Nephron (organoid): ENCODE measurements at regions not wholly inside any gene's neighbourhood (a gene's known extent, or its start where the extent isn't known, plus 50 kb on each side); places are given as distances from the start of the nearest gene placed in this dataset.
A peak's percentile ranks its signal among the peaks of the same experiment; 100 is the strongest.

Source experiments
- H3K27ac Mint-ChIP-seq, 3 experiments: 2 replicates each; pipeline ENCODE4 v1.8.0; 2020; ENCODE audit warnings: mixed read lengths in 3 of 3, mild to moderate bottlenecking in 2 of 3, moderate library complexity in 1 of 3
- H3K27me3 Mint-ChIP-seq: 2 replicates; pipeline ENCODE4 v1.8.0; 2021; ENCODE audit warnings: low read depth, mild to moderate bottlenecking, moderate library complexity, mixed read lengths
- H3K36me3 Mint-ChIP-seq: 2 replicates; pipeline ENCODE4 v1.8.0; 2020; ENCODE audit warnings: low read depth, mixed read lengths
- H3K4me1 Mint-ChIP-seq: 2 replicates; pipeline ENCODE4 v1.8.0; 2020; ENCODE audit warnings: mixed read lengths
- H3K4me3 Mint-ChIP-seq, 3 experiments: 2 replicates each; pipeline ENCODE4 v1.8.0; 2020; ENCODE audit warnings: mild to moderate bottlenecking in 3 of 3, mixed read lengths in 3 of 3, moderate library complexity in 2 of 3
- H3K9me3 Mint-ChIP-seq: 2 replicates; pipeline ENCODE4 v1.8.0; 2020; ENCODE audit warnings: mixed read lengths
- TF ChIP-seq, protein P1 (sequence below), 3 experiments: fragments of 200-600 bp; sonication (generic); IDR thresholded peaks; one replicate each; pipeline ENCODE4 v1.5.0; 2021; ENCODE audit warnings: antibody characterized with exemption in 3 of 3; ENCODE audit not compliant: unreplicated experiment in 3 of 3

DNA sequence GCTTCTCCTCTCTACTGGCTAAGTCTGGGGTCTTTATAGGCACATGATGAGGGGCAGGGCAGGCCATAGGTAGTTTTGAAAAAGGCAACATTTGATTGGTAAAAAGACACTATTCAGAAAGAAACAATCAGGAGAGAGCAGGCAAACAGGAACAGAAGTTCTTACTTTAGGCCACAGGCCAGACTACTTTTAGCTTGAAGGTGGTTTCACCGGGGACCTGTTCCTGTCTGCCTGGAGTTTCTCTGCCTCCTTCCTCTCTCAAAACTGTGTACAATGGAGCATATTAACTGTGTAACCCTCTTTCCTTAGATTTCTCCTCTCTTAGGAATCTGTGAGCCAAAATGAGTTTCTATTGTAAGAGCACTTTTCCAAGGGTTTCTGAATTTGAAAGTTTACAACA lies 167.9 kb upstream of the AVPR1A start:
- Mint-ChIP-seq H3K4me3 (no peak overlapping the region), H3K27me3 (no peaks in the 10 kb centered on the region)

GRCh38 chr12:63318313-63318712 lies 167.3 kb upstream of the AVPR1A start:
- Mint-ChIP-seq H3K27ac (no peak overlapping the region), H3K4me3 (no peak overlapping the region), H3K36me3 (no peaks in the 10 kb centered on the region), H3K27me3 (no peaks in the 10 kb centered on the region), H3K4me1 (no peaks in the 10 kb centered on the region), H3K9me3 (peaks cover 11% of the 10 kb centered on the region)
- TF ChIP-seq, protein P1, sequence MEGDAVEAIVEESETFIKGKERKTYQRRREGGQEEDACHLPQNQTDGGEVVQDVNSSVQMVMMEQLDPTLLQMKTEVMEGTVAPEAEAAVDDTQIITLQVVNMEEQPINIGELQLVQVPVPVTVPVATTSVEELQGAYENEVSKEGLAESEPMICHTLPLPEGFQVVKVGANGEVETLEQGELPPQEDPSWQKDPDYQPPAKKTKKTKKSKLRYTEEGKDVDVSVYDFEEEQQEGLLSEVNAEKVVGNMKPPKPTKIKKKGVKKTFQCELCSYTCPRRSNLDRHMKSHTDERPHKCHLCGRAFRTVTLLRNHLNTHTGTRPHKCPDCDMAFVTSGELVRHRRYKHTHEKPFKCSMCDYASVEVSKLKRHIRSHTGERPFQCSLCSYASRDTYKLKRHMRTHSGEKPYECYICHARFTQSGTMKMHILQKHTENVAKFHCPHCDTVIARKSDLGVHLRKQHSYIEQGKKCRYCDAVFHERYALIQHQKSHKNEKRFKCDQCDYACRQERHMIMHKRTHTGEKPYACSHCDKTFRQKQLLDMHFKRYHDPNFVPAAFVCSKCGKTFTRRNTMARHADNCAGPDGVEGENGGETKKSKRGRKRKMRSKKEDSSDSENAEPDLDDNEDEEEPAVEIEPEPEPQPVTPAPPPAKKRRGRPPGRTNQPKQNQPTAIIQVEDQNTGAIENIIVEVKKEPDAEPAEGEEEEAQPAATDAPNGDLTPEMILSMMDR (IDR thresholded peaks at IDR 0.05; ENCODE audit: unreplicated experiment in 3 of 3), result no peak

More for the DNA sequence above, 167.9 kb upstream of the AVPR1A start:
- Mint-ChIP-seq H3K27ac (no peak overlapping the region), H3K36me3 (no peaks in the 10 kb centered on the region), H3K9me3 (peaks cover 11% of the 10 kb centered on the region), H3K4me1 (no peaks in the 10 kb centered on the region)
- TF ChIP-seq, protein P1 (IDR thresholded peaks at IDR 0.05; ENCODE audit: unreplicated experiment in 3 of 3), result no peak

DNA sequence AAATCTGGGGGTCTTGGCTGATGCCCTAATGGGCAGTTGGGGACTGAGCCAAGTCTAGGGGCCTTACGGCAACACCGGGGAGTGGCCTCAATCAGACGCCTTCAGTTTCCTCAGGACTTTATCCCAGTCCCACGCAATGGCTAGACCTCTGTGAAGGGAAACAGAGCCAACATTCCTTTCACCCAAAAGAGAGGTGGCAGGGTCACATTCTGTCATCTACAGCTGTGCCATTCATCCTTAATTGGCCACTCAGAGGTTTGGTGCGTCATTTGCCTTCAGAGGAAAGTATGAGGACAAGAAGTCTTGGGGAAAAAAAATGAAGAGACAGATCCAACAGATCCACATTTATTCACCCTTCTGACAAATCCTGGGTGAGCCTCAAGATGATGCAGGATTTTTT lies 166.9 kb upstream of the AVPR1A start:
- H3K9me3 Mint-ChIP-seq, result peaks cover 11% of the 10 kb centered on the region
- H3K27me3 Mint-ChIP-seq, result no peaks in the 10 kb centered on the region
- no peak overlapping the region for H3K27ac Mint-ChIP-seq
- no peaks in the 10 kb centered on the region for H3K4me1 Mint-ChIP-seq
- TF ChIP-seq, protein P1 (IDR thresholded peaks at IDR 0.05; ENCODE audit: unreplicated experiment in 3 of 3), result no peak
- H3K36me3 Mint-ChIP-seq, result no peaks in the 10 kb centered on the region
- H3K4me3 Mint-ChIP-seq, result no peak overlapping the region

DNA sequence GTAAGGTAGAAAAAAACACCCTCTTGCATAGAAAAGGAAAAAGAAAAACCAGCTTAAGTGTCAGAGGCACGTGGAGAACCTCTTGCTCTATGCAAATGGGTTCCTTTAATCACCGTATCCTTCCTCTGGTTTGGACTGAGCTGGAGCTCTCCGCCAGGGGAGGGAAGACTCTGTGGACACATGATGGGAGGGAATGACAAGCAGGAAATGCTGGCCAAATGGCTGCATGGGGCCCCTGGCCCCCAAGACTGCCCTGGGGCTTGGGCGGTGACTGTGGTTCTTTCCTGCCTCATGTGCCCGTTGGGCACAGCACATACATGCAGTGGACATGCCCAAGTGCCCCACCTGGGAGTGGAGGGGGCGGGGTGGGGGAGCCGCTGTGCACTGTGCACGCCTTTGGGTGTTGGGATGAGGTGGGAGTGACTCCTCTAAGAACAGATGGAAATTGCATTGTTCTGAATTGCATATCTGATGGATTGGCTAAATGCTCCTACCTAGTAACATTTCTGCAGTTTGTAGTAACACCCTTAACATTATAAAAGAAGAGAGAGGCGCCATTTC lies 166.4 kb upstream of the AVPR1A start:
- Mint-ChIP-seq H3K4me3 (no peak overlapping the region), H3K4me1 (no peaks in the 10 kb centered on the region), H3K27me3 (no peaks in the 10 kb centered on the region), H3K36me3 (no peaks in the 10 kb centered on the region), H3K27ac (no peak overlapping the region), H3K9me3 (peaks cover 11% of the 10 kb centered on the region)
- TF ChIP-seq, protein P1 (IDR thresholded peaks at IDR 0.05; ENCODE audit: unreplicated experiment in 3 of 3), result no peak

GRCh38 chr12:63313139-63313538 lies 162.1 kb upstream of the AVPR1A start:
- Mint-ChIP-seq H3K27me3 (no peaks in the 10 kb centered on the region), H3K4me3 (no peak overlapping the region), H3K4me1 (peaks cover 5% of the 10 kb centered on the region), H3K36me3 (no peaks in the 10 kb centered on the region), H3K27ac (no peak overlapping the region), H3K9me3 (peaks cover 17% of the 10 kb centered on the region)
- TF ChIP-seq, protein P1 (IDR thresholded peaks at IDR 0.05; ENCODE audit: unreplicated experiment in 3 of 3), result no peak

GRCh38 chr12:63308671-63309070 lies 157.7 kb upstream of the AVPR1A start:
- TF ChIP-seq, protein P1 (IDR thresholded peaks at IDR 0.05; ENCODE audit: unreplicated experiment in 3 of 3), result no peak
- H3K27me3 Mint-ChIP-seq, result no peaks in the 10 kb centered on the region
- no peaks in the 10 kb centered on the region for H3K36me3 Mint-ChIP-seq
- no peak overlapping the region for H3K4me3 Mint-ChIP-seq
- peaks cover 13% of the 10 kb centered on the region for H3K9me3 Mint-ChIP-seq
- H3K27ac Mint-ChIP-seq, result peak overlapping the region; percentile 3 to 66 (median 61)
- peaks cover 5% of the 10 kb centered on the region for H3K4me1 Mint-ChIP-seq
